Epithelial cell of proximal tubule (primary cell): ENCODE measurements at regions not wholly inside any gene's neighbourhood (a gene's known extent, or its start where the extent isn't known, plus 50 kb on each side); places are given as distances from the start of the nearest gene placed in this dataset.

Experiments used
- DNase-seq: peaks from one replicate; pipeline ENCODE4 v3.0.0-alpha.2; 2011; ENCODE audit warnings: low read depth
- H3K4me3 ChIP-seq: 2 replicates; pipeline ENCODE4 v1.5.1; 2011; ENCODE audit warnings: low read depth, mild to moderate bottlenecking, low read length
- TF ChIP-seq, protein P1 (sequence below): conservative IDR thresholded peaks from 2 replicates; pipeline ENCODE4 v1.5.1; 2012; ENCODE audit warnings: low read depth, mild to moderate bottlenecking, low read length

DNA sequence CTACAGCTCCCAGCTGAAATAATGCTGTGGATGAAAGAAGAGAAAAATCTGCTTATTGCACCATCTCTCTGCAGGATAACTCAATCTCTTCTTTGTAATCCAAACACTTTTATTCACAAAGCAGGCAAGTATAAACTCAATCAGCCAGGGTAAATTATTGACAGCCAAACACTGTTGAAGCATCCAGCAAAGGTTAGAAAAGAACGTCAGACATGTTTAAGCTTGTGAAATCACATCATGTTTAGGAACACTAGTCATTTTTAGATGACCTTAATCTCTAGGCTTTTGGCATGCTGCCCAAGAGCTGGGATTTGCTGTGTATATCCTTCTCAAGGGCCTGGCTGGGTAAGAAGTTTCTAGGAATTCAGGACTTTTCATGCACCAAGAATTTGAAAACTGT, 1148.1 kb upstream of the FANCL start:
- peak; percentile 99 for DNase-seq
- TF ChIP-seq, protein P1, sequence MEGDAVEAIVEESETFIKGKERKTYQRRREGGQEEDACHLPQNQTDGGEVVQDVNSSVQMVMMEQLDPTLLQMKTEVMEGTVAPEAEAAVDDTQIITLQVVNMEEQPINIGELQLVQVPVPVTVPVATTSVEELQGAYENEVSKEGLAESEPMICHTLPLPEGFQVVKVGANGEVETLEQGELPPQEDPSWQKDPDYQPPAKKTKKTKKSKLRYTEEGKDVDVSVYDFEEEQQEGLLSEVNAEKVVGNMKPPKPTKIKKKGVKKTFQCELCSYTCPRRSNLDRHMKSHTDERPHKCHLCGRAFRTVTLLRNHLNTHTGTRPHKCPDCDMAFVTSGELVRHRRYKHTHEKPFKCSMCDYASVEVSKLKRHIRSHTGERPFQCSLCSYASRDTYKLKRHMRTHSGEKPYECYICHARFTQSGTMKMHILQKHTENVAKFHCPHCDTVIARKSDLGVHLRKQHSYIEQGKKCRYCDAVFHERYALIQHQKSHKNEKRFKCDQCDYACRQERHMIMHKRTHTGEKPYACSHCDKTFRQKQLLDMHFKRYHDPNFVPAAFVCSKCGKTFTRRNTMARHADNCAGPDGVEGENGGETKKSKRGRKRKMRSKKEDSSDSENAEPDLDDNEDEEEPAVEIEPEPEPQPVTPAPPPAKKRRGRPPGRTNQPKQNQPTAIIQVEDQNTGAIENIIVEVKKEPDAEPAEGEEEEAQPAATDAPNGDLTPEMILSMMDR: no peak
- no peak overlapping the region for H3K4me3 ChIP-seq

DNA sequence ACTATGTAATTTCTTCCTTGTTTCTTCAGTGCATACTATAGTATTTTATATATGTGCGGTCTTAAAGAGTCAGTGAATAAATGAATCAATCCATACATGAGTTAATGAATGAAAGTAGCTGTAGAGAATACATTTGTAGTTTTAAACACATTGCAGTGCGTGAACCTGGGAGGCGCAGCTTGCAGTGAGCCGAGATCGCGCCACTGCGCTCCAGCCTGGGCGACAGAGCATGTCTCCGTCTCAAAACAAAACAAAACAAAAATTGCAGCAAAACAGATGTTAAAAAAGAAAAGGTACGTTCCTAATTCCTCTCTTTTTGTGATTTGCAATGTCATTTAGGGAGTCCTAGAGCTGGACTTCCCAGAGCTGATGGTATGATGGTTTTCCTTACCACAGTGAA, 1144.8 kb upstream of the FANCL start:
- TF ChIP-seq, protein P1: no peak
- no peak for DNase-seq
- H3K4me3 ChIP-seq: no peak overlapping the region

DNA sequence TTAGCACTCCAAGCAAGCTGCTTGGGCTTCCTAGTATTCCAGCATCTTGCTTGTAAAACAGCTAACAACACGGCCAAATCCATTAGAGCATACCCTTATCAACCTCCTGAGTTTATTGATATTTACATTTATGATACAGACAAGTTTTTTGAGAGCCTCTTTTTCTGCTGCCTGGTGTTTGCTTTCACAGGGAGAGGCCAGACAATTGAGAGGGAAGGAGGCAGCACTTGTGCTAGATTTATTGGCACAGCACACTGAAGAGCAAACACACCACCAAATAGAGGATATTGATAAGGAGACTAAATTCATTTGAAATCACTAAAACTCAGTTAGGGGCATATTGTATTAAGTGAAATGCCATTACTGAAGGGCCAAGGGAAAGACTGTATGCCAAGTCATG, 1142.3 kb upstream of the FANCL start:
- TF ChIP-seq, protein P1: no peak

DNA sequence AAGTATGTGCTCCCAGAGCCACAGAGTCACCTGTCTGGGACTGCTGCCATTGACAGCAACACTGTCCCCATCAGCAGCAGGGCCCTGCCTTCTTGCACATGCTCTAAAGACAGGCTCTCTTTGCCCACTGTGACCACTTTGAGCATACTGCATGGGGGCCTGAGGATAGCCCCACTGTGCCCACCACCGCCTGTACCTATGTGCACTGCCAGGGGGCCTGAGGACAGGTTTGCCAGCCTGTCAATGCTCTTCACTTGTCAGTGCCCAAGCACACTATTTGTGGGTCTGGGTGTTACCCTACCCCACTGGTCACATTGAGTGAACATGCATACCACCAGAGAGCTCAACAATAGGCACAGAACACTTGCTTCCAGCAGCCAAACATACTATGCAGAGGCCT, 1137.0 kb upstream of the FANCL start:
- TF ChIP-seq, protein P1: no peak
- no peak for DNase-seq
- no peak overlapping the region for H3K4me3 ChIP-seq

More for the DNA sequence above, 1142.3 kb upstream of the FANCL start:
- DNase-seq: no peak
- H3K4me3 ChIP-seq: no peak overlapping the region

DNA sequence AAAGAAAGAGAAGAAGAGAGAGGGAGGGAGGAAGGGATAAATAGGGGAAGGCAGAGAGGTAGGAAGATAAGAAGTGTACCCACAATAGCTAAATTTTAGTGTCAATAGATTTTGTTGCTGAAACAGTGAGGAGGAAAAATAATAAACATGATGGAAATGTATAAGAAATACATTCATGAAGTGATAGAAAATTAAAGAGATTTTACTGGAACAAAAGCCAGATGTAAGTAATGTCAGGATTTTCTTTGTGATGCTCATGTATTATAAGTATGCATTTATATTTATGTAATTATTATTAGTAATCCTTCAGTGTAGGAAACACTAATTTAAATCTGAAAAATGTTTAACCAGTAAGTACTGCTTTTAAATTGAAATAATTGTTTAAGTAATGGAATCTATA, 1125.2 kb upstream of the FANCL start:
- no peak for DNase-seq
- TF ChIP-seq, protein P1: no peak
- H3K4me3 ChIP-seq: no peak overlapping the region

DNA sequence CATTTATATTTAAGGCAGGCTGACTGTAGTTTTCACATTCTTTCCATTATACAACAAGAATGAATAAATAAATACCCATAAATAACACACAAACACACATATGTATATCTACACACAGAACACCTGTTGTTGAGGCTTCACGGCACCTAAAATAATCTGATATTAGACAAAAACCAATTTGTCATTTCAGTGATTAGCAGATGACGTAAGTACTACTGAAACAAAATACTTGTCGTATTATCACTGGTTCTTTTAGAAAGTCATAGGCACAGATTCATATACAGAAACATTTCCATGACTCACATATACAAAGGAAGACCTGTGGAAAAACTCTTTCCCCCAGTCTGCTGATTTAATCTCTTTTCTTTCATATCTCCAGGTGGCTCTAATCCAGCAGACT, 1113.4 kb upstream of the FANCL start:
- DNase-seq: no peak
- TF ChIP-seq, protein P1: no peak

DNA sequence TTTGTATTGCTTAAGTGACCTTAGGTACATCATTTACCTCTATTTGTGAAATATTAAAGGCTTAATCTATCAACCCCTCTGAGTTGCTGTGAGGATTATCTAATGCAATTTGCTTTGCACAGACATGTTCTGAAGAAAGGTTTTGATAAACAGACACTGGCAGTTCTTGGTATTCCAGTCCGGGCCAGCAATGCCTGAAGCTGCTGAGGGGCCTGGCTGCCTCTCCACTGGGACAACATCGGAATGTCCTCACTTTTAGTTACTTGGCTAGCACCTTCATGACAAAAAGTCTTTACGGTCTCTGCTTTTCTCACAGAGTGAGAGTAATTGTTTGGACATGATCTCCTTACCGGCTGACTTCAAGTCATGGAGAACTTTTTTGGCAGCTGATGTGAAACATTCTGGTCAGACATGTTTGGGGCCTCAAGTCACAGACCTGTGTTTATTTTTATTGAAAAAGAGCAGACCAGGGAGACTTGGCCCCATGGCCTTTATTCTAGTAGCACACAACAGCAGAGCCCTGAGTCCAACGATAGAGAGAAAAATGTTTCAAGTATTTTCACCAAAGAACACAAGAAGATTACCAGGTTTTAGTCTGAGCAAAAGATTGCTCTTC, 1112.3 kb upstream of the FANCL start:
- H3K4me3 ChIP-seq: no peak overlapping the region
- no peak for DNase-seq
- TF ChIP-seq, protein P1: no peak

More for the DNA sequence above, 1113.4 kb upstream of the FANCL start:
- no peak overlapping the region for H3K4me3 ChIP-seq
